Loucy (cell line): ENCODE measurements at regions not wholly inside any gene's neighbourhood (a gene's known extent, or its start where the extent isn't known, plus 50 kb on each side); places are given as distances from the start of the nearest gene placed in this dataset.
"Not testable (repeated sequence)": the region's sequence is repeated elsewhere in the genome, so short reads cannot be mapped to it uniquely, and the experiment has no call there.

Experiments
- H2AFZ ChIP-seq: fragments of 200-600 bp; sonication (generic); 2 replicates; pipeline ENCODE4 v1.6.0; 2016; ENCODE audit warnings: antibody characterized with exemption, mild to moderate bottlenecking, low read length, moderate library complexity
- H3F3A ChIP-seq: fragments of 200-600 bp; 2 replicates; pipeline ENCODE4 v1.6.0; 2016; ENCODE audit warnings: antibody characterized with exemption, low read depth, mild to moderate bottlenecking
- H3K27me3 ChIP-seq: fragments of 200-600 bp; sonication (generic); 2 replicates; pipeline ENCODE4 v1.6.1; 2014; ENCODE audit warnings: low read length, mild to moderate bottlenecking; ENCODE audit not compliant: insufficient read depth, poor library complexity, severe bottlenecking
- H3K36me3 ChIP-seq: fragments of 200-600 bp; sonication (generic); 2 replicates; pipeline ENCODE4 v1.6.1; 2016; ENCODE audit warnings: low read length; ENCODE audit not compliant: insufficient read depth
- H3K4me1 ChIP-seq: fragments of 200-600 bp; sonication (generic); 2 replicates; pipeline ENCODE4 v1.5.1; 2014; ENCODE audit warnings: low read length, mild to moderate bottlenecking; ENCODE audit not compliant: insufficient read depth, poor library complexity, severe bottlenecking
- H3K4me2 ChIP-seq: fragments of 200-600 bp; sonication (generic); 2 replicates; pipeline ENCODE4 v1.6.0; 2014; ENCODE audit warnings: antibody characterized with exemption, low read length, low read depth, mild to moderate bottlenecking; ENCODE audit not compliant: poor library complexity, severe bottlenecking
- H3K4me3 ChIP-seq: fragments of 200-600 bp; sonication (generic); 2 replicates; pipeline ENCODE4 v1.5.1; 2014; ENCODE audit warnings: low read length, mild to moderate bottlenecking, mixed read lengths; ENCODE audit not compliant: poor library complexity, severe bottlenecking
- H3K79me2 ChIP-seq: fragments of 200-600 bp; sonication (generic); 2 replicates; pipeline ENCODE4 v1.6.1; 2014; ENCODE audit warnings: low read length; ENCODE audit not compliant: insufficient read depth
- H3K9ac ChIP-seq: fragments of 200-600 bp; sonication (generic); 2 replicates; pipeline ENCODE4 v1.6.0; 2014; ENCODE audit warnings: mild to moderate bottlenecking, low read depth, low read length, moderate library complexity; ENCODE audit not compliant: poor library complexity, severe bottlenecking
- H3K9me2 ChIP-seq: fragments of 200-600 bp; sonication (generic); replicated peaks from 2 replicates; pipeline ENCODE4 v1.6.1; 2016; ENCODE audit warnings: low read depth, low read length, mixed read lengths
- H3K9me3 ChIP-seq: fragments of 200-600 bp; sonication (generic); 2 replicates; pipeline ENCODE4 v1.6.1; 2014; ENCODE audit warnings: mild to moderate bottlenecking, antibody characterized with exemption, low read length, low read depth; ENCODE audit not compliant: insufficient read depth
- H4K20me1 ChIP-seq: fragments of 200-600 bp; sonication (generic); 2 replicates; pipeline ENCODE4 v1.6.0; 2014; ENCODE audit warnings: antibody characterized with exemption, low read length, mild to moderate bottlenecking; ENCODE audit not compliant: insufficient read depth, poor library complexity, severe bottlenecking
- EZH2phosphoT487 ChIP-seq: fragments of 200-600 bp; IDR thresholded peaks from 2 replicates; pipeline ENCODE4 v1.6.1; 2018; ENCODE audit warnings: antibody characterized with exemption, mild to moderate bottlenecking, moderate library complexity, borderline replicate concordance
- TF ChIP-seq, protein P1 (sequence below): fragments of 200-600 bp; sonication (generic); conservative IDR thresholded peaks from 2 replicates; pipeline ENCODE4 v1.5.1; 2014; ENCODE audit warnings: mild to moderate bottlenecking, antibody characterized with exemption, low read length

GRCh38 chr6:14386263-14386662, 268.7 kb downstream of the CD83 start:
- peaks cover 18% of the 10 kb centered on the region for H3F3A ChIP-seq
- H3K4me1 ChIP-seq: peaks cover 91% of the 10 kb centered on the region
- peak overlapping the region; percentile 2 for H3K4me3 ChIP-seq
- H2AFZ ChIP-seq: peak overlapping the region; percentile 55; the same call in 1 of the 2 replicates
- TF ChIP-seq EZH2phosphoT487: no peak
- TF ChIP-seq, protein P1, sequence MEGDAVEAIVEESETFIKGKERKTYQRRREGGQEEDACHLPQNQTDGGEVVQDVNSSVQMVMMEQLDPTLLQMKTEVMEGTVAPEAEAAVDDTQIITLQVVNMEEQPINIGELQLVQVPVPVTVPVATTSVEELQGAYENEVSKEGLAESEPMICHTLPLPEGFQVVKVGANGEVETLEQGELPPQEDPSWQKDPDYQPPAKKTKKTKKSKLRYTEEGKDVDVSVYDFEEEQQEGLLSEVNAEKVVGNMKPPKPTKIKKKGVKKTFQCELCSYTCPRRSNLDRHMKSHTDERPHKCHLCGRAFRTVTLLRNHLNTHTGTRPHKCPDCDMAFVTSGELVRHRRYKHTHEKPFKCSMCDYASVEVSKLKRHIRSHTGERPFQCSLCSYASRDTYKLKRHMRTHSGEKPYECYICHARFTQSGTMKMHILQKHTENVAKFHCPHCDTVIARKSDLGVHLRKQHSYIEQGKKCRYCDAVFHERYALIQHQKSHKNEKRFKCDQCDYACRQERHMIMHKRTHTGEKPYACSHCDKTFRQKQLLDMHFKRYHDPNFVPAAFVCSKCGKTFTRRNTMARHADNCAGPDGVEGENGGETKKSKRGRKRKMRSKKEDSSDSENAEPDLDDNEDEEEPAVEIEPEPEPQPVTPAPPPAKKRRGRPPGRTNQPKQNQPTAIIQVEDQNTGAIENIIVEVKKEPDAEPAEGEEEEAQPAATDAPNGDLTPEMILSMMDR: no peak
- no peaks in the 10 kb centered on the region for H3K9me2 ChIP-seq
- H3K4me2 ChIP-seq: peak overlapping the region; percentile 29
- no peaks in the 10 kb centered on the region for H4K20me1 ChIP-seq
- H3K9ac ChIP-seq: peak overlapping the region; percentile 84
- H3K36me3 ChIP-seq: no peaks in the 10 kb centered on the region
- no peaks in the 10 kb centered on the region for H3K79me2 ChIP-seq
- H3K9me3 ChIP-seq: no peaks in the 10 kb centered on the region
- H3K27me3 ChIP-seq: no peaks in the 10 kb centered on the region

GRCh38 chr6:14386668-14387067, 269.1 kb downstream of the CD83 start:
- Histone ChIP-seq H3F3A (peaks cover 14% of the 10 kb centered on the region), H3K9me3 (no peaks in the 10 kb centered on the region), H3K4me1 (peaks cover 91% of the 10 kb centered on the region), H2AFZ (peak overlapping the region; percentile 55; the same call in 1 of the 2 replicates), H3K9ac (peak overlapping the region; percentile 84), H3K4me3 (peak overlapping the region; percentile 2), H4K20me1 (no peaks in the 10 kb centered on the region), H3K36me3 (no peaks in the 10 kb centered on the region), H3K79me2 (no peaks in the 10 kb centered on the region), H3K9me2 (no peaks in the 10 kb centered on the region), H3K27me3 (no peaks in the 10 kb centered on the region), H3K4me2 (peak overlapping the region; percentile 29)
- no peak for TF ChIP-seq EZH2phosphoT487
- TF ChIP-seq, protein P1: no peak

- Histone ChIP-seq H3F3A (0 out of 2 replicates have a peak, but pooled peaks cover under 1% of the 10 kb centered on the region), H3K4me3 (no peak overlapping the region), H3K4me2 (no peak overlapping the region), H3K4me1 (peaks cover 76% of the 10 kb centered on the region), H3K27me3 (no peaks in the 10 kb centered on the region), H3K79me2 (no peaks in the 10 kb centered on the region), H2AFZ (no peak overlapping the region), H4K20me1 (no peaks in the 10 kb centered on the region), H3K9me3 (no peaks in the 10 kb centered on the region), H3K9ac (no peak overlapping the region), H3K9me2 (no peaks in the 10 kb centered on the region), H3K36me3 (no peaks in the 10 kb centered on the region)
- TF ChIP-seq, protein P1: no peak
- no peak for TF ChIP-seq EZH2phosphoT487
Observed at GRCh38 chr6:14388371-14388770, 270.8 kb downstream of the CD83 start.

DNA sequence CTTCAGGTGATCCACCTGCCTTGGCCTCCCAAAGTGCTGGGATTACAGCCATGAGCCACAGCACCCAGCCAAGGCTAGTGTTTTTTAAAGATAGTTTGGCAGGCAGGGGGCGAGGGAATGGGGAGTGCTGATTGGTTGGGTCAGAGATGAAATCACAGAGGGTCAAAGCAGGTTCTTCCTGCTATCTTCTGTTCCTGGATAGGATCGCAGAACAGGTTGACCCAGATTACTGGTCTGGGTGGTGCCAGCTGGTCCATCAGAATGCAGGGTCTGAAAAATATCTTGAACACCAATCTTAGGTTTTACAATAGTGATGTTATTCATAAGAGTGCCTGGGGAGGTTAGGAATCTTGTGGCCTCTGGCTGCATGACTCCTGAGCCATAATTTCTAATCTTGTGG, 272.2 kb downstream of the CD83 start:
- H3K36me3 ChIP-seq, H3F3A ChIP-seq, H3K4me2 ChIP-seq, H3K9me2 ChIP-seq, H3K27me3 ChIP-seq, H3K79me2 ChIP-seq, H3K4me3 ChIP-seq, H3K9me3 ChIP-seq, H4K20me1 ChIP-seq, H2AFZ ChIP-seq: not testable (repeated sequence)
- Histone ChIP-seq H3K4me1 (peaks cover 62% of the 10 kb centered on the region), H3K9ac (peak overlapping the region; percentile 31)
